Fibroblast of lung (primary cell): ENCODE measurements at regions not wholly inside any gene's neighbourhood (a gene's known extent, or its start where the extent isn't known, plus 50 kb on each side); places are given as distances from the start of the nearest gene placed in this dataset.

Experiments
- DNase-seq, 2 donors: peaks; one replicate each; pipeline versions ENCODE4 v3.0.0 to v3.0.0-alpha.2; 2010; ENCODE audit warnings: low read depth in 2 of 2
- H2AFZ ChIP-seq: 2 replicates; pipeline ENCODE4 v1.5.1; 2012; ENCODE audit warnings: low read length, control low read depth, inconsistent platforms
- H3K27ac ChIP-seq: 2 replicates; pipeline ENCODE4 v1.5.1; 2011; ENCODE audit warnings: low read length, control low read depth; ENCODE audit not compliant: insufficient read depth
- H3K27me3 ChIP-seq: 2 replicates; pipeline ENCODE4 v1.5.1; 2011; ENCODE audit warnings: mild to moderate bottlenecking, low read length; ENCODE audit not compliant: control insufficient read depth, insufficient read depth
- H3K36me3 ChIP-seq: 2 replicates; pipeline ENCODE4 v1.5.1; 2011; ENCODE audit warnings: low read length; ENCODE audit not compliant: control insufficient read depth, insufficient read depth
- H3K4me1 ChIP-seq: 2 replicates; pipeline ENCODE4 v1.5.1; 2011; ENCODE audit warnings: low read length; ENCODE audit not compliant: control insufficient read depth, insufficient read depth; ENCODE audit errors: extremely low read depth
- H3K4me2 ChIP-seq: 2 replicates; pipeline ENCODE4 v1.5.1; 2011; ENCODE audit warnings: low read length, control low read depth; ENCODE audit not compliant: insufficient read depth; ENCODE audit errors: extremely low read depth
- H3K4me3 ChIP-seq, 4 experiments: fragments of 200-600 bp in 1 of 4; sonication (generic) in 1 of 4; replicated peaks in 1 of 4; 2 replicates each; pipeline ENCODE4 v1.5.1; 2011 to 2016; ENCODE audit warnings: low read length in 4 of 4, low read depth in 3 of 4, mild to moderate bottlenecking in 3 of 4, control low read depth in 2 of 4, inconsistent platforms in 1 of 4, mixed read lengths in 1 of 4; ENCODE audit not compliant: insufficient read depth in 1 of 4; ENCODE audit errors: control extremely low read depth in 1 of 4
- H3K79me2 ChIP-seq: 2 replicates; pipeline ENCODE4 v1.5.1; 2012; ENCODE audit warnings: mild to moderate bottlenecking, low read length, inconsistent platforms; ENCODE audit not compliant: control insufficient read depth, insufficient read depth
- H3K9ac ChIP-seq: 2 replicates; pipeline ENCODE4 v1.5.1; 2011; ENCODE audit warnings: mild to moderate bottlenecking, low read length, control low read depth; ENCODE audit not compliant: insufficient read depth
- H3K9me3 ChIP-seq: 2 replicates; pipeline ENCODE4 v1.5.1; 2012; ENCODE audit warnings: low read depth, low read length; ENCODE audit not compliant: control insufficient read depth, insufficient read depth
- H4K20me1 ChIP-seq: 2 replicates; pipeline ENCODE4 v1.5.1; 2011; ENCODE audit warnings: low read length; ENCODE audit not compliant: control insufficient read depth, insufficient read depth; ENCODE audit errors: extremely low read depth
- EZH2 ChIP-seq: IDR thresholded peaks from 2 replicates; pipeline ENCODE4 v1.5.1; 2012; ENCODE audit warnings: low read length, control low read depth, mild to moderate bottlenecking; ENCODE audit errors: missing control alignments
- TF ChIP-seq, protein P1 (sequence below), 2 donors: IDR thresholded peaks in 1 of 2; conservative IDR thresholded peaks in 1 of 2; 1 replicate in 1 of 2; 2 replicates in 1 of 2; pipeline ENCODE4 v1.5.1; 2011 to 2012; ENCODE audit warnings: low read length in 2 of 2, control low read depth in 1 of 2, inconsistent platforms in 1 of 2, low read depth in 1 of 2, mild to moderate bottlenecking in 1 of 2

DNA sequence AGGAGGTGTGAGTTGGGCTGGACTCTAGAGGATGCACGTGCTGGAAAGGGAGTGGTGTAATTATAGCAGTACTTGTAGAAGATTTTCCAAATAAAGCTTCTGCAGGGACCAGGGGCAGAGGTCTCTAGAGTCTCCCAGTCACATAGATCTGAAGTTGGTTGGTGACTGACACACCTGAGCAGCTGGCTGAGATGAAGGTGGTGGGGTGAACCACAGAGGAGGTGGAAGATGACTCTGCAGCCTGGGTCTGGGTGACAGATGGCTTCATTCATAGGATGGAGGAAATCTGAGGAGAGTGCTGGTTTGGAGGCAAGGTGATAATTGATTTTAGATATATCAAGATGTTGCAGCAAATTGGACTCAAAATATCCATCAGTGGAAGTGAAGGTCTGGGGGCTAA lies 178.9 kb upstream of the IVNS1ABP start:
- H4K20me1 ChIP-seq = no peaks in the 10 kb centered on the region
- H2AFZ ChIP-seq = no peak overlapping the region
- no peak for DNase-seq
- H3K4me1 ChIP-seq = no peaks in the 10 kb centered on the region
- no peak overlapping the region for H3K4me3 ChIP-seq
- H3K9ac ChIP-seq = no peak overlapping the region
- H3K36me3 ChIP-seq = no peaks in the 10 kb centered on the region
- TF ChIP-seq, protein P1, sequence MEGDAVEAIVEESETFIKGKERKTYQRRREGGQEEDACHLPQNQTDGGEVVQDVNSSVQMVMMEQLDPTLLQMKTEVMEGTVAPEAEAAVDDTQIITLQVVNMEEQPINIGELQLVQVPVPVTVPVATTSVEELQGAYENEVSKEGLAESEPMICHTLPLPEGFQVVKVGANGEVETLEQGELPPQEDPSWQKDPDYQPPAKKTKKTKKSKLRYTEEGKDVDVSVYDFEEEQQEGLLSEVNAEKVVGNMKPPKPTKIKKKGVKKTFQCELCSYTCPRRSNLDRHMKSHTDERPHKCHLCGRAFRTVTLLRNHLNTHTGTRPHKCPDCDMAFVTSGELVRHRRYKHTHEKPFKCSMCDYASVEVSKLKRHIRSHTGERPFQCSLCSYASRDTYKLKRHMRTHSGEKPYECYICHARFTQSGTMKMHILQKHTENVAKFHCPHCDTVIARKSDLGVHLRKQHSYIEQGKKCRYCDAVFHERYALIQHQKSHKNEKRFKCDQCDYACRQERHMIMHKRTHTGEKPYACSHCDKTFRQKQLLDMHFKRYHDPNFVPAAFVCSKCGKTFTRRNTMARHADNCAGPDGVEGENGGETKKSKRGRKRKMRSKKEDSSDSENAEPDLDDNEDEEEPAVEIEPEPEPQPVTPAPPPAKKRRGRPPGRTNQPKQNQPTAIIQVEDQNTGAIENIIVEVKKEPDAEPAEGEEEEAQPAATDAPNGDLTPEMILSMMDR (conservative IDR thresholded peaks at IDR 0.05 in 1 of 2, IDR thresholded peaks at IDR 0.05 in 1 of 2; ENCODE audit: low read depth in 1 of 2, low read length in 2 of 2) = no peak
- TF ChIP-seq EZH2 = no peak
- H3K27me3 ChIP-seq = no peaks in the 10 kb centered on the region
- no peak overlapping the region for H3K4me2 ChIP-seq
- H3K27ac ChIP-seq = no peak overlapping the region
- no peaks in the 10 kb centered on the region for H3K9me3 ChIP-seq
- H3K79me2 ChIP-seq = no peaks in the 10 kb centered on the region

DNA sequence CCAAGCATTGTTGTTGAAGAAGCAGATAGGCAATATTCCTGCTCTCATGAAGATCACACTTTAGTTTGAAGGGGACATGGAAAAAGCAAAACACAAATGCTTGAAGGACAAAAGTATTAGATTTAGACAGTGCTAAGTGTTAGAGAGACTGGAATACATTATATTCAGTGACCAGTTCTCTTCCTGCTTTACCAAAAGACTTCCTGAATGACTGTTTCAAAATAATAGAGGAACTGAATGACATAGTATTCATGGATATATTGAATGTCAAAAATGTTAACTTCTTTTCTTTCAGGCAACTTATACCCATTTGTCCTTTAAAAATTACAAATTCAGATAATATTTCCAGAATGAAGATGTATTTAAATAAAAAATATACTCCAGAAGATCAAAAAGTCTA lies 178.0 kb upstream of the IVNS1ABP start:
- no peak overlapping the region for H2AFZ ChIP-seq
- no peaks in the 10 kb centered on the region for H3K9me3 ChIP-seq
- H4K20me1 ChIP-seq = no peaks in the 10 kb centered on the region
- no peaks in the 10 kb centered on the region for H3K4me1 ChIP-seq
- H3K27ac ChIP-seq = no peak overlapping the region
- no peaks in the 10 kb centered on the region for H3K79me2 ChIP-seq
- H3K27me3 ChIP-seq = no peaks in the 10 kb centered on the region
- TF ChIP-seq, protein P1 (conservative IDR thresholded peaks at IDR 0.05 in 1 of 2, IDR thresholded peaks at IDR 0.05 in 1 of 2; ENCODE audit: low read depth in 1 of 2, low read length in 2 of 2) = no peak
- no peak for TF ChIP-seq EZH2
- H3K4me3 ChIP-seq = no peak overlapping the region
- H3K9ac ChIP-seq = no peak overlapping the region
- no peak overlapping the region for H3K4me2 ChIP-seq
- no peaks in the 10 kb centered on the region for H3K36me3 ChIP-seq
- no peak for DNase-seq

DNA sequence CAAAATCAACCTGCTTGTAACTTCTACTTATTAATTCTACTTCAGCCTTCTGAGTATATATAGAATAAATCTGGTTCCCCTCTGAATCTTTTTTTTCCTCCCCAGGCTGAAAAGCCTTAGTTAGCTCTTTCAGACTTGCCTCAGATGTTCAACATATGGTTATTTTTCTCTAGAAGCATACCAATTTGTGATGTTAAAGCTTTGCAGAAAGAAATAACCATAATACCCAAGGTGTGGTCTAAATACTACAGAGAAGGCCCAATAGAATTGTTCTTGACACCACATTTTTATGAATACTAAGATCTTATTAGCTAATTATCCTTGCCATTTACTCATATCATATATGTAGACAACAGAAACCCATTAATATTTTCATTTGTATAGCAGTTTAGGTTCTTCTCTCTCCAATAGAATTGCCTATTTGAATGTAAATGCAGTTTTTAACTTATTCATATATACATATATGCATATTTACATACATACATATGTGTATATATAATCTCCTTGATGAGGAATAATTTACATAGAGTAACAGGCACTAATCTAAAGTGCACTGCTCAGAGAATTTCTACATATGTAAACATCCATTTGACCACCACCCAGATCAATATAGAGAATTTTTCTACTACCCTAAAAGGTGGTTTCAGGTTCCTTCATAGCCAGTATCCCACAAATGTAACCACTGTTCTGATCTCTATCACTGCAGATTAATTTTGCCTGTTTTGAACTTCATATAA lies 175.2 kb upstream of the IVNS1ABP start:
- no peak for DNase-seq
- H3K4me1 ChIP-seq = no peaks in the 10 kb centered on the region
- H3K4me3 ChIP-seq = no peak overlapping the region
- no peak for TF ChIP-seq EZH2
- TF ChIP-seq, protein P1 (conservative IDR thresholded peaks at IDR 0.05 in 1 of 2, IDR thresholded peaks at IDR 0.05 in 1 of 2; ENCODE audit: low read depth in 1 of 2, low read length in 2 of 2) = no peak
- H3K27ac ChIP-seq = no peak overlapping the region
- H4K20me1 ChIP-seq = no peaks in the 10 kb centered on the region
- no peak overlapping the region for H3K9ac ChIP-seq
- H3K9me3 ChIP-seq = no peaks in the 10 kb centered on the region
- H3K4me2 ChIP-seq = no peak overlapping the region
- H2AFZ ChIP-seq = no peak overlapping the region
- no peaks in the 10 kb centered on the region for H3K36me3 ChIP-seq
- H3K27me3 ChIP-seq = no peaks in the 10 kb centered on the region
- no peaks in the 10 kb centered on the region for H3K79me2 ChIP-seq
